H1 (cell line): ENCODE measurements at regions not wholly inside any gene's neighbourhood (a gene's known extent, or its start where the extent isn't known, plus 50 kb on each side); places are given as distances from the start of the nearest gene placed in this dataset.

ENCODE experiments used
- CEBPB ChIP-seq: IDR thresholded peaks from 2 replicates; pipeline ENCODE4 v1.6.1; 2012; ENCODE audit warnings: low read depth, low read length
- CTCF ChIP-seq, 3 experiments: IDR thresholded peaks; 1 replicate in 2 of 3; 2 replicates in 1 of 3; pipeline versions ENCODE4 v1.5.1 to v1.6.1; 2011; ENCODE audit warnings: low read length in 3 of 3, mild to moderate bottlenecking in 3 of 3, inconsistent platforms in 2 of 3, low read depth in 1 of 3, moderate library complexity in 1 of 3; ENCODE audit not compliant: insufficient read depth in 1 of 3; ENCODE audit errors: control extremely low read depth in 1 of 3
- YY1 ChIP-seq: IDR thresholded peaks from 2 replicates; pipeline ENCODE4 v1.6.1; 2011; ENCODE audit warnings: low read depth, mild to moderate bottlenecking, low read length

GRCh38 chr12:58028294-58028693, 86.9 kb downstream of the ATP23 start:
- TF ChIP-seq CTCF (IDR thresholded peaks at IDR 0.05; ENCODE audit: control extremely low read depth in 1 of 3, insufficient read depth in 1 of 3, low read depth in 1 of 3, low read length in 3 of 3), result no peak
- TF ChIP-seq CEBPB, result no peak
- TF ChIP-seq YY1, result no peak
